CD4-positive, alpha-beta T cell (primary cell): ENCODE measurements at regions not wholly inside any gene's neighbourhood (a gene's known extent, or its start where the extent isn't known, plus 50 kb on each side); places are given as distances from the start of the nearest gene placed in this dataset.

Source experiments
- ATAC-seq: fragments of 200-7000 bp; cut with Tn5 transposase; one replicate; pipeline ENCODE4 v1.10.0; 2022; ENCODE audit warnings: mild to moderate bottlenecking; ENCODE audit not compliant: poor library complexity
- CTCF ChIA-PET: fragments of 350-600 bp; sonication (Branson Sonifier 250); formaldehyde crosslinking; loops from one replicate; lab custom pipeline; 2021; ENCODE audit warnings: antibody characterized with exemption, inconsistent platforms; lab: Charles Lee
- POLR2A ChIA-PET: fragments of 350-600 bp; sonication (Branson Sonifier 250); formaldehyde crosslinking; loops from one replicate; lab custom pipeline; 2021; ENCODE audit warnings: antibody characterized with exemption, inconsistent platforms; lab: Charles Lee
- DNase-seq, 14 experiments: peaks; one replicate each; pipeline ENCODE4 v3.0.0-alpha.2; 2013 to 2020; ENCODE audit warnings: mixed read lengths in 2 of 14
- H3K27ac ChIP-seq, 2 donors: one replicate each; pipeline versions ENCODE4 v1.5.1 to v1.7.0; 2013; ENCODE audit warnings: low read length in 2 of 2, low read depth in 1 of 2, mild to moderate bottlenecking in 1 of 2
- H3K27me3 ChIP-seq, 2 experiments: 1 replicate in 1 of 2; 2 replicates in 1 of 2; pipeline versions ENCODE4 v1.6.1 to v1.7.0; 2013; ENCODE audit warnings: low read length in 2 of 2, control low read depth in 1 of 2, mild to moderate bottlenecking in 1 of 2, moderate library complexity in 1 of 2; ENCODE audit not compliant: insufficient read depth in 2 of 2, control insufficient read depth in 1 of 2
- H3K36me3 ChIP-seq: one replicate; pipeline ENCODE4 v1.6.1; 2013; ENCODE audit warnings: low read length, control low read depth; ENCODE audit not compliant: insufficient read depth
- H3K4me1 ChIP-seq: one replicate; pipeline ENCODE4 v1.6.1; 2013; ENCODE audit warnings: low read length, control low read depth; ENCODE audit not compliant: insufficient read depth
- H3K4me3 ChIP-seq: one replicate; pipeline ENCODE4 v1.5.1; 2013; ENCODE audit warnings: mild to moderate bottlenecking, low read length, moderate library complexity
- H3K9me3 ChIP-seq, 2 experiments: 1 replicate in 1 of 2; 2 replicates in 1 of 2; pipeline versions ENCODE4 v1.6.1 to v1.7.0; 2013; ENCODE audit warnings: low read length in 2 of 2, mild to moderate bottlenecking in 2 of 2, control low read depth in 1 of 2, moderate library complexity in 1 of 2; ENCODE audit not compliant: control insufficient read depth in 1 of 2, insufficient read depth in 1 of 2
- H3K27ac Mint-ChIP-seq: one replicate; pipeline ENCODE4 v1.8.0; 2020; ENCODE audit warnings: mixed read lengths
- H3K27me3 Mint-ChIP-seq: one replicate; pipeline ENCODE4 v1.8.0; 2021; ENCODE audit warnings: mixed read lengths
- H3K36me3 Mint-ChIP-seq: one replicate; pipeline ENCODE4 v1.8.0; 2021; ENCODE audit warnings: low read depth, mixed read lengths
- H3K4me1 Mint-ChIP-seq: one replicate; pipeline ENCODE4 v1.8.0; 2021; ENCODE audit warnings: low read depth, mixed read lengths
- H3K4me3 Mint-ChIP-seq: one replicate; pipeline ENCODE4 v1.8.0; 2020; ENCODE audit warnings: mild to moderate bottlenecking, mixed read lengths
- H3K9me3 Mint-ChIP-seq: one replicate; pipeline ENCODE4 v1.8.0; 2020; ENCODE audit warnings: mixed read lengths
- intact Hi-C, 2 experiments: fragments of 100-400 bp; cut with DNase I in 1 of 2; cut with micrococcal nuclease in 1 of 2; formaldehyde crosslinking; loops; one replicate each; pipeline versions ENCODE4 v1.15.1 to v1.9.0; 2023 to 2025; cut with DNase I, micrococcal nuclease
- TF ChIP-seq, protein P1 (sequence below): fragments of 200-600 bp; IDR thresholded peaks from one replicate; pipeline ENCODE4 v1.8.0; 2022; ENCODE audit warnings: antibody characterized with exemption, mild to moderate bottlenecking

DNA sequence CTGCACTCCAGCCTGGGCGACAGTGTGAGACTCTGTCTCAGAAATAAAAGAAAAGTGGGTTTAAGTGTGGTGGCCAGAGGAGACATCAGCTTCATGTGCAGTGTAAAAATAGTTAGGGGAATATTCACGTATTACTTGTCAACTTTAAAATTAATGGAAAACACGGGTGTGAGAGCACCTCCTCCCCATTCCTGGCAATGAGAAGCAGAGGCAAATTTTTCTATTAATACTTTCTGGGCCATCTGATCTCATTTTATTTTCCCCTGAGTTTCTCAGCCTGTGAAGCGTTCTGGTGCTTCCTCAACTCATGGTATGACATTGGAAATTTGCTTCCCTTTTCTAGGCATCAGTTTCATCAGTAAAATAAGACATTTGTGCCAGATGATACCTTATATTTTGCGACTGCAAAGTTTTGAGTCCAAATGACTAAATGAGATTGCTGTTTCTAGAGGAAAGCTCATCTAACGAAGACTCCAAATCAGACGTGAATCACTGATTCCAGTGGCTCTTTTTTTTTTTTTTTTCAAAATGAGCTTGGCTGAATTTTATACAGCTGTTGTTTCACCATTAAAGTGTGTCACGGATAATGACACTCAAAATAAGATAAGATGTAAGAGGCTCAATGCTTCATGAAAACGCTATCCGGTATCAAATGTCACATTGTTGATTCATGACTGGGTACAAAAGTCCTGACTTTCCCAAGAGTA lies 104.6 kb downstream of the MSX2 start:
- H3K27ac ChIP-seq = no peak overlapping the region
- POLR2A ChIA-PET = no interaction called here
- peaks cover 0 to 10% of the 10 kb centered on the region in 2 experiments for H3K9me3 ChIP-seq
- intact Hi-C loops = no loop called here
- H3K4me1 Mint-ChIP-seq = no peaks in the 10 kb centered on the region
- H3K27ac Mint-ChIP-seq = no peak overlapping the region
- H3K4me1 ChIP-seq = no peaks in the 10 kb centered on the region
- H3K9me3 Mint-ChIP-seq = no peaks in the 10 kb centered on the region
- ATAC-seq = no peak
- no peak overlapping the region for H3K4me3 Mint-ChIP-seq
- H3K36me3 Mint-ChIP-seq = no peaks in the 10 kb centered on the region
- peaks cover 0 to 3% of the 10 kb centered on the region in 2 experiments for H3K27me3 ChIP-seq
- CTCF ChIA-PET = no interaction called here
- H3K4me3 ChIP-seq = no peak overlapping the region
- DNase-seq = no peak
- H3K27me3 Mint-ChIP-seq = peaks cover 14% of the 10 kb centered on the region
- no peaks in the 10 kb centered on the region for H3K36me3 ChIP-seq
- TF ChIP-seq, protein P1, sequence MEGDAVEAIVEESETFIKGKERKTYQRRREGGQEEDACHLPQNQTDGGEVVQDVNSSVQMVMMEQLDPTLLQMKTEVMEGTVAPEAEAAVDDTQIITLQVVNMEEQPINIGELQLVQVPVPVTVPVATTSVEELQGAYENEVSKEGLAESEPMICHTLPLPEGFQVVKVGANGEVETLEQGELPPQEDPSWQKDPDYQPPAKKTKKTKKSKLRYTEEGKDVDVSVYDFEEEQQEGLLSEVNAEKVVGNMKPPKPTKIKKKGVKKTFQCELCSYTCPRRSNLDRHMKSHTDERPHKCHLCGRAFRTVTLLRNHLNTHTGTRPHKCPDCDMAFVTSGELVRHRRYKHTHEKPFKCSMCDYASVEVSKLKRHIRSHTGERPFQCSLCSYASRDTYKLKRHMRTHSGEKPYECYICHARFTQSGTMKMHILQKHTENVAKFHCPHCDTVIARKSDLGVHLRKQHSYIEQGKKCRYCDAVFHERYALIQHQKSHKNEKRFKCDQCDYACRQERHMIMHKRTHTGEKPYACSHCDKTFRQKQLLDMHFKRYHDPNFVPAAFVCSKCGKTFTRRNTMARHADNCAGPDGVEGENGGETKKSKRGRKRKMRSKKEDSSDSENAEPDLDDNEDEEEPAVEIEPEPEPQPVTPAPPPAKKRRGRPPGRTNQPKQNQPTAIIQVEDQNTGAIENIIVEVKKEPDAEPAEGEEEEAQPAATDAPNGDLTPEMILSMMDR = no peak

DNA sequence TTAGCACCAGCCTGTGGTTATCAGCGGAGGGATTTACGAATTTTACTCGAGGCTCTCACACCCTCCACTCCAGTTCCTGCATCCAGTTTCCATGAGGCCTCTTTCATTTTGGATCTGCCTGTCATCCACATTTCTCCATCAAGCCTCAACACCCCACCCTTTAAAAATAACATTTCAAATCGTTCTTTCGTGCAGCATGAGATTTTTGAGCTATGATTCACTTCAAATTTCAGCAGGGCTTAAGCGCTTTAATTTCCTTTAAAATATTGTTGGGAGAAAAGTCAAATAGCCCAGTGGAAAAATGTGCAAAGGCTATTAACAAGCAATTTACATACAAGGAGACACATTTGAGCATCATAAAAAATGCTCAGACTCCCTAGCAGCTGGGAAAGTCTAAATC lies 103.2 kb downstream of the MSX2 start:
- DNase-seq (no peak), ATAC-seq (no peak)
- peaks cover 14% of the 10 kb centered on the region for H3K27me3 Mint-ChIP-seq
- no peaks in the 10 kb centered on the region for H3K36me3 ChIP-seq
- no peak overlapping the region for H3K4me3 Mint-ChIP-seq
- H3K27ac Mint-ChIP-seq = no peak overlapping the region
- TF ChIP-seq, protein P1 = no peak
- H3K4me1 Mint-ChIP-seq = no peaks in the 10 kb centered on the region
- intact Hi-C loops = no loop called here
- ChIA-PET POLR2A (no interaction called here), CTCF (no interaction called here)
- H3K9me3 ChIP-seq = peaks cover 0 to 11% of the 10 kb centered on the region in 2 experiments
- no peaks in the 10 kb centered on the region for H3K4me1 ChIP-seq
- H3K27ac ChIP-seq = no peak overlapping the region
- no peak overlapping the region for H3K4me3 ChIP-seq
- peaks cover 0 to 3% of the 10 kb centered on the region in 2 experiments for H3K27me3 ChIP-seq
- no peaks in the 10 kb centered on the region for H3K36me3 Mint-ChIP-seq
- H3K9me3 Mint-ChIP-seq = no peaks in the 10 kb centered on the region

DNA sequence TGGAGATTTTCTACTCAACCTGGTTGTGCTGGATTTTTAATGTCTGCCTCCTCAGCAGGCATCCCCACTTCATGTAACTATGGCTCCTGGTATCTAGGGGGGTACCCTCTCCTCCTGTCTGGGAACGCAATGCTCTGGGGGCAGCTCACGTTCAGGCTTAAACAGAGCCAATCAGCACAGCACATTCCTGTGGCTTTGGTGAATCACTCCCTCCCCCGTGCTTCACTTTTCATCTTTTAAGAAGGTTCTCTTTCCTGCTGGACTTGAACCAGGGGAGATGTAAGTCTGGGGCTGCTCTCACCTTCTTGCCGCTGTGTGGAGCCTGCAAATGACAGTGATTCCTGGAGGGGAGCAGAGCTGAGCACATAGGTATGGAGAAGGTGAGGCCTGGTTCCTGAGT lies 101.2 kb downstream of the MSX2 start:
- H3K36me3 Mint-ChIP-seq = no peaks in the 10 kb centered on the region
- H3K4me1 Mint-ChIP-seq = no peaks in the 10 kb centered on the region
- H3K4me3 ChIP-seq = no peak overlapping the region
- DNase-seq (no peak), ATAC-seq (no peak)
- TF ChIP-seq, protein P1 = no peak
- no peak overlapping the region for H3K27ac Mint-ChIP-seq
- peaks cover 0 to 11% of the 10 kb centered on the region in 2 experiments for H3K9me3 ChIP-seq
- no peaks in the 10 kb centered on the region for H3K36me3 ChIP-seq
- no peaks in the 10 kb centered on the region for H3K4me1 ChIP-seq
- intact Hi-C loops = no loop called here
- ChIA-PET CTCF (no interaction called here), POLR2A (no interaction called here)
- no peak overlapping the region for H3K27ac ChIP-seq
- H3K27me3 Mint-ChIP-seq = peaks cover 22% of the 10 kb centered on the region
- no peaks in the 10 kb centered on the region for H3K9me3 Mint-ChIP-seq
- H3K4me3 Mint-ChIP-seq = no peak overlapping the region
- H3K27me3 ChIP-seq = peaks cover 0 to 3% of the 10 kb centered on the region in 2 experiments
